Jurkat, Clone E6-1 (cell line): ENCODE measurements at regions not wholly inside any gene's neighbourhood (a gene's known extent, or its start where the extent isn't known, plus 50 kb on each side); places are given as distances from the start of the nearest gene placed in this dataset.
"Not testable (repeated sequence)": the region's sequence is repeated elsewhere in the genome, so short reads cannot be mapped to it uniquely, and the experiment has no call there.

Source experiments
- DNase-seq: peaks from one replicate; pipeline ENCODE4 v3.0.0-alpha.2; 2011; ENCODE audit warnings: low read depth, low spot score
- H3K4me3 ChIP-seq: 2 replicates; pipeline ENCODE4 v1.5.1; 2011; ENCODE audit warnings: mild to moderate bottlenecking, low read length, control low read depth, moderate library complexity

- H3K4me3 ChIP-seq: no peak overlapping the region
- DNase-seq: no peak
Measured at GRCh38 chr7:13099154-13099795, 411.8 kb downstream of the ARL4A start.

- no peak for DNase-seq
- H3K4me3 ChIP-seq: no peak overlapping the region
Measured at GRCh38 chr7:13104128-13104527, 416.7 kb downstream of the ARL4A start.

GRCh38 chr7:13105209-13105608 lies 417.8 kb downstream of the ARL4A start:
- no peak overlapping the region for H3K4me3 ChIP-seq
- DNase-seq: no peak

GRCh38 chr7:13106513-13106912 lies 419.1 kb downstream of the ARL4A start:
- no peak for DNase-seq
- no peak overlapping the region for H3K4me3 ChIP-seq

DNA sequence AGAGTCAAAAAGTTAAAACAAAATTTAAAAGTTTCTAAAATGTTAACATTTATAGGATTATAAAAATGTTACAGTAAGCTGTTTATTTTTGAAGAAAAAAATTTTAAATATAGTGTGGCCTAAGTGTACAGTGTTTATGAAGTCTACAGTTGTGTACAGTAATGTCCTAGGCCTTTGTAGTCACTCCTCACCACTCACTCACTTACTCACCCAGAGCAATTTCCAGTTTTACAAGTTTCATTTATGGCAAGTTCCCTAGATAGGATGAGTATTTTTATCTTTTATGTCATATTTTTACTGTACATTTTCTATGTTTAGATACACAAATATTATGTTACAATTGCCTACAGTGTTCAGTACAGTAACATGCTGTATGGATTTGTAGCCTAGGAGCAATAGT lies 419.9 kb downstream of the ARL4A start:
- no peak for DNase-seq
- no peak overlapping the region for H3K4me3 ChIP-seq

DNA sequence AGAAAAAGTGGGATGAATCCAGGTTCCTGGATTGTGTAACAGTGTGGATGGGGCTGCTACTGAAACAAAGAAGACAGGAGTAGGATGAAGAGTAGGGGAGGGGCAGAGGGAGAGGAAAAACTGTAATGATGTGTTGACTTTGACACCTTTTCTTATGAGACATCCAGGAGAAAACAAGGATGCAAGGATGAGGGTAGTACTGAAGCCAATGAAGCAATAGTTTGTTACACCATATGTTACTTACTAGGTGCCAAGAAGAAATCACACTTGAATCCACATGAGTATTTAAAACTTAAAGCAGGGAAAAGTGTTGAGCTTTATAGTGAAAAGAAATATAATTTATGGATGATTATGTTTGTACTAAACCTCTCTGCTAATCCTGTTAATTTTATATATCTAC lies 420.6 kb downstream of the ARL4A start:
- DNase-seq: no peak
- H3K4me3 ChIP-seq: no peak overlapping the region

- no peak overlapping the region for H3K4me3 ChIP-seq
- DNase-seq: no peak
Measured at GRCh38 chr7:13109201-13109600, 421.8 kb downstream of the ARL4A start.

DNA sequence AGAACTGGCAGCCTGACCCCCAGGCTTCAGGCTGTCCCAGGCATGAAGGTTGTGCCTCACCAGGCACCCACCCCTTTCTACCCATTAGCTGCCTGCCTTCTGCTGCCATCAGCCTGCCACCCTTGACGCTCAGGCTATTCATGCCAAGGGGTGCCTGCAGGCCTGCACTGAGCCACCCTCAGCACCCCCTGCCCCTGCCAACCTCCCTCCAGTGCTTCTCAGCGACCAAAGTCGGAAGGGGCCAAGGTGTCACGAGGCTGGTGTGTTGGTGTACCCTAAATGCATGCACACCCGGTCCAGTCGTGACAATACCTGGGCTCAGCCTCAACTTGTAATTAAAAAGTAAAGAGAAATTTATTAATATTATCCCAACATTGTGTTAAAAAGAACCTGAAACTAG lies 422.7 kb downstream of the ARL4A start:
- no peak overlapping the region for H3K4me3 ChIP-seq
- DNase-seq: no peak

DNA sequence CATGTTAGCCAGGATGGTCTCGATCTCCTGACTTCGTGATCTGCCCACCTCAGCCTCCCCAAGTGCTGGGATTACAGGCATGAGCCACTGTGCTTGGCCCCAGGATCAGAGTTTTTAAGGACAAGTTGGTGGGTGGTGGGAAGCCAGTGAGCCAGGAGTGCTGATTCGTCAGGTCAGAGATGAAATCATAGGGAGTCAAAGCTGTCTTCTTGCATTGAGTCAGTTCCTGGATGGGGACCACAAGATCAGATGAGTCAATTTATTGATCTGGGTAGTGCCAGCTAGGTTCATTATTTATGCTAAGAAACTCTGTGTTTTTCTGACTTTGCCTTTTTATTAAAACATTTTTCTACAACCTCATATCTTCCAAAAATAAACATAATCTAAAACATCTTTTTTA lies 423.8 kb downstream of the ARL4A start:
- no peak for DNase-seq
- no peak overlapping the region for H3K4me3 ChIP-seq

- not testable (repeated sequence) for H3K4me3 ChIP-seq, DNase-seq
Measured at GRCh38 chr7:13114240-13114639, 426.8 kb downstream of the ARL4A start.

GRCh38 chr7:13115157-13115772 lies 427.8 kb downstream of the ARL4A start:
- no peak for DNase-seq

GRCh38 chr7:13115855-13116254 lies 428.4 kb downstream of the ARL4A start:
- no peak for DNase-seq
- H3K4me3 ChIP-seq: no peak overlapping the region

More at GRCh38 chr7:13115157-13115772, 427.8 kb downstream of the ARL4A start:
- no peak overlapping the region for H3K4me3 ChIP-seq

DNA sequence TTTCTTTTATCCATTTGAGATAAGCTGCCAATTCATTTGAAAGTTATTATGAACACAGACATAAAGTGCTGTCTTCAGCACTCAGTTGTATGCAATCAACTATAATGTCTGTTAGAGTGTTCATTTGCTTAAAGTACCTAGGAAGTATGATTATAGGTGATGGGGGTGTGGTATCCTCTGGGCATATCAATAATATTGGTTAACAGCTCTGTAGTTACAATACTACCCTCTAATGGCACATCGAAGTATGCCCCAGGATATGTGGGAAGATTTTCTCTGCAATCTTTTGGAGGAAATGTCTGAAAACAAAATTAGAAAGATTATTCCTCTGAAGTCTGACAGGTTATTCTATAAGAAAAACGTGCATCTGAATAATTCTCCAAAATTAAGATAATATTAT lies 429.7 kb downstream of the ARL4A start:
- DNase-seq: no peak
- no peak overlapping the region for H3K4me3 ChIP-seq

- H3K4me3 ChIP-seq: no peak overlapping the region
- no peak for DNase-seq
Measured at GRCh38 chr7:13117592-13117991, 430.2 kb downstream of the ARL4A start.

DNA sequence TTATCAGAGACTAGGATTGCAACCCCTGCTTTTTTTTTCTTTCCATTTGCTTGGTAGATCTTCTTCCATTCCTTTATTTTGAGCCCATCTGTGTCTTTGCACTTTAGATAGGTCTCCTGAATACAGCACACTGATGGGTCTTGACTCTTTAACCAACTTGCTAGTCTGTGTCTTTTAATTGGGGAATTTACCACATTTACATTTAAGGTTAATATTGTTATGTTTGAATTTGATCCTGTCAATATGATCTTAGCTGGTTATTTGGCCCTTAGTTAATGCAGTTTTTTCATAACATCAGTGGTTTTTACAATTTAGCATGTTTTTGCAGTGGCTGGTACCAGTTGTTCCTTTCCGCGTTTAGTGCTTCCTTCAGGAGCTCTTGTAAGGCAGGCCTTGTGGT lies 437.2 kb downstream of the ARL4A start:
- not testable (repeated sequence) for DNase-seq, H3K4me3 ChIP-seq

GRCh38 chr7:13126347-13126746 lies 438.9 kb downstream of the ARL4A start:
- DNase-seq: no peak
- no peak overlapping the region for H3K4me3 ChIP-seq

DNA sequence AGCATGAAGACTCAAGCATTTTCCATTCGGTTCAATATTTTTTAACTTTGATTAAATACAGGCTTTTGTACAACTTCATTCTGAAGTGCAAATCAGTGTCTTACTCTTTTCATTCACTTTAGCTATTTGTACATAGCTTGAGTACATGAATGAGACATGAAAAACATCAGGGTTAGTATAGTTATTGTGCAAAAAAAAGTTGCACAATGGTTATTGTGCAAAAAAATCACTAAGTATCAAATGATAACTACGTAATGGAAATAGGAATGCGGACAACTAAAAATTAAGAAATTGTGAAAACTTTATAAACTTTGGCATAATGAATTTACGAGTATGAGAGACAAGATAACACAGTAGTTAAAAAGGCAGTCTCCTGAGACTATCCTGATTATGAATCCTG lies 442.9 kb downstream of the ARL4A start:
- no peak for DNase-seq
- no peak overlapping the region for H3K4me3 ChIP-seq

GRCh38 chr7:13130906-13131305 lies 443.5 kb downstream of the ARL4A start:
- not testable (repeated sequence) for DNase-seq, H3K4me3 ChIP-seq

DNA sequence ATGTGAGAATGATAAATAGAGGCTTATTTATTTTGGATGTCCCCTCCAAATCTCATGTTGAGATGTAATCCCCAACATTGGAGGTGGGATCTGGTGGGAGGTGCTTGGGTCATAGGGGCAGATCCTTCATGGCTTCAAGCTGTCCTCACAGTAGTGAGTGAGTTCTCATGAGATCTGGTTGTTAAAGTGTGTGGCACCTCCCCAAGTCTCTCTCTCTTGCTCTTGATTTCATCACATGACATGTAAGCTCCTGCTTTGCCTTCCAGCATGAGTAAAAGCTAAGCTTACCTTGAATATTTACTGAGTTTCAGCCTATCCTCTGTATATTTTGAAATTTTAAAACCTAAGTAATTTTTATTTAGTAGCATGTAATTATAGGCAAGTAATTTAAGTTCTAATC lies 444.9 kb downstream of the ARL4A start:
- no peak overlapping the region for H3K4me3 ChIP-seq
- DNase-seq: no peak

DNA sequence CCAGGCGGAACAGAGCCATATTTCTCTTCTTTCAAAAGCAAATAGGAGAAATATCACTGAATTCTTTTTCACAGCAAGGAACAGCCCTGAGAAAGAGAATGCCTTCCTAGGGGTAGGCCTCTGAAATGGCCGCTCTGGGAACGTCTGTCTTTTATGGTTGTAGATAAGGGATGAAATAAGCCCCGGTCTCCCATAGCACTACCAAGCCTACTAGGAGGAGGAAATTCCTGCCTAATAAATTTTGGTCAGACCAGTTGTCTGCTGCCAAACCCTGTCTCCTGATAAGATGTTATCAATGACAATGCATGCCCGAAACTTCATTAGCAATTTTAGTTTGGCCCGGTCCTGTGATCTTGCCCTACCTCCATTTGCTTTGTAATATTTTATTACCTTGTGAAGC lies 448.9 kb downstream of the ARL4A start:
- not testable (repeated sequence) for H3K4me3 ChIP-seq, DNase-seq

DNA sequence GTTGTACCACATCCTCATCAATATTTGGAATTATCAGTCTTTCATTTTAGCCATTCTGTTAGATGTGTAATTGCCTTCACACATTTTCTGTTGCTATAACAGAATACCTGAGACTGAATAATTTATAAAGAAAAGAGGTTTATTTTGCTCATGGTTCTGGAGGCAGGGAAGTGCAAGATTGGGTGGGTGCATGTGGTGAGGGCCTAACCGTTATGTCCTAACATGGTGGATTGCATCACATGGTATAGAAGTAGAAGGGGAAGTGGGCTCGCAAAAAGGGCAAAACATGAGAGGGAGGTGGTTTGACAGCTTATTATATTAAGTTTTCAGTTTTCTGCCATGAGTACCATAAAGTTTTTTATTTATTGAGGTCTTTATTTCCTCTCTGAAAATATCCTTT lies 452.0 kb downstream of the ARL4A start:
- no peak overlapping the region for H3K4me3 ChIP-seq
- DNase-seq: no peak
